ENCODE measurements at regions not wholly inside any gene's neighbourhood (a gene's known extent, or its start where the extent isn't known, plus 50 kb on each side); places are given as distances from the start of the nearest gene placed in this dataset.
"Not testable (repeated sequence)": the region's sequence is repeated elsewhere in the genome, so short reads cannot be mapped to it uniquely, and the experiment has no call there.

DNA sequence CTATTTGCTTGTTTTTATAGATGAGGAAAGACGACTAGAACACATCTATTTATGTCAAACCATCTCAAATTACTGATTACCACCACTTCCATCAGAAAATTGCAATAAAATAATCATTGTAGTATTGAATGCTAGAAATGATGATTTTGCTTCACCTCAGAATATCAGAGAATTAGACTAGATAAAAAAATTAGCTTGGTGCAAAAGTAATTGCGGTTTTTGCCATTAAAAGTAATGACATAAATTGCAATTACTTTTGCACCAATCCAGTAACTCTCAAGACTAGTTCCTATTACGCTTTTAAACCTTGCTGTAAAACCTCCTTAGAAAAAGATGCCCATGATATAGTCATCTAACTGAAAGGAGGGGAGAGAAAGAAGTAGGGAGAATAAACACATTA lies 556.7 kb upstream of the GRIN3A start:
- Histone ChIP-seq H3K4me3 (no peak overlapping the region), H3K9me3 (no peaks in the 10 kb centered on the region), H3K27ac (no peak overlapping the region), H3K36me3 (no peaks in the 10 kb centered on the region), H3K27me3 (no peaks in the 10 kb centered on the region), H3K4me1 (no peaks in the 10 kb centered on the region)
- ATAC-seq (no peak), DNase-seq (no peak)
- TF ChIP-seq, protein P1, sequence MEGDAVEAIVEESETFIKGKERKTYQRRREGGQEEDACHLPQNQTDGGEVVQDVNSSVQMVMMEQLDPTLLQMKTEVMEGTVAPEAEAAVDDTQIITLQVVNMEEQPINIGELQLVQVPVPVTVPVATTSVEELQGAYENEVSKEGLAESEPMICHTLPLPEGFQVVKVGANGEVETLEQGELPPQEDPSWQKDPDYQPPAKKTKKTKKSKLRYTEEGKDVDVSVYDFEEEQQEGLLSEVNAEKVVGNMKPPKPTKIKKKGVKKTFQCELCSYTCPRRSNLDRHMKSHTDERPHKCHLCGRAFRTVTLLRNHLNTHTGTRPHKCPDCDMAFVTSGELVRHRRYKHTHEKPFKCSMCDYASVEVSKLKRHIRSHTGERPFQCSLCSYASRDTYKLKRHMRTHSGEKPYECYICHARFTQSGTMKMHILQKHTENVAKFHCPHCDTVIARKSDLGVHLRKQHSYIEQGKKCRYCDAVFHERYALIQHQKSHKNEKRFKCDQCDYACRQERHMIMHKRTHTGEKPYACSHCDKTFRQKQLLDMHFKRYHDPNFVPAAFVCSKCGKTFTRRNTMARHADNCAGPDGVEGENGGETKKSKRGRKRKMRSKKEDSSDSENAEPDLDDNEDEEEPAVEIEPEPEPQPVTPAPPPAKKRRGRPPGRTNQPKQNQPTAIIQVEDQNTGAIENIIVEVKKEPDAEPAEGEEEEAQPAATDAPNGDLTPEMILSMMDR (IDR thresholded peaks at IDR 0.05), result no peak
- intact Hi-C loops (cut with DNase I), result no loop called here

DNA sequence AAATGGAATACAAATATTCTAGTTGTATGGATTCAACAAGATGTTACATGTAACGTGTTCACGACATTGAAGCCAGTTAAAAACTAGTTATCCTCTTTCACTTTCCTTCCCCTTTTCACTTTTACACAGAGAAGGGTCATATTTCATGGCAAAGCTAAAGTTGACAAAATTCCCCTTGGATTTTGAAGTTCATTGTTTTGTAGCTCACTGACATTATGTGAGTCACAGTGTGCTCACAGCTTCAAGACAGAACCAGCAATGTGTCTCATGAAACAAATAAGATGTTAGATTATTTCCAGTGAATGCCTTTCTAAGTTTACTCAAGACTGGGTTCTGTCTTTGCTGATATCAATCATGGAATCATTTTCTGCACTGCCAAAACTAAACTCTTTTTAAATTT lies 535.5 kb upstream of the GRIN3A start:
- ATAC-seq, result no peak
- Histone ChIP-seq H3K27me3 (no peaks in the 10 kb centered on the region), H3K36me3 (no peaks in the 10 kb centered on the region), H3K4me1 (no peaks in the 10 kb centered on the region), H3K27ac (no peak overlapping the region), H3K9me3 (no peaks in the 10 kb centered on the region), H3K4me3 (no peak overlapping the region)
- intact Hi-C loops (cut with DNase I), result no loop called here
- no peak for DNase-seq
- TF ChIP-seq, protein P1 (IDR thresholded peaks at IDR 0.05), result no peak

DNA sequence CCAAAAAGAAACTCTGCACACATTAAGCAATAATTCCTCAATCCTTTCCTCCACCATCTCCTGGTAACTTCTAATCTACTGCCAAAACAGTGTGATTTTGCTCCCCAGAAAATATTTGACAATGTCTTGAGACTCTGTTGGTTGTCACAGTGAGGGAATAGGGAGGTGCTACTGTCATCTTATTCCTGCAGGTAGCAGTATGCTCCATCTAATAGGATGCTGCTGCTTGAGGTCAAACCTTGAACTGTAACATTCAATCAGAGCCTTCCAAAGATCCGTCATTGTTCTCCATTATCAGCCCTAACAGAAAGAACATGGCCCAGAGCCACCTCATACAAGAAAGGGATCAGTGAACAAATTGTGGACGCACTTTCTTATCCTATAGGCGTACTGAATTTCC lies 514.7 kb upstream of the GRIN3A start:
- no peak overlapping the region for H3K4me3 ChIP-seq
- intact Hi-C loops (cut with DNase I), result no loop called here
- TF ChIP-seq, protein P1 (IDR thresholded peaks at IDR 0.05), result no peak
- no peak overlapping the region for H3K27ac ChIP-seq
- no peaks in the 10 kb centered on the region for H3K36me3 ChIP-seq
- no peaks in the 10 kb centered on the region for H3K4me1 ChIP-seq
- DNase-seq, result no peak
- H3K9me3 ChIP-seq, result no peaks in the 10 kb centered on the region
- H3K27me3 ChIP-seq, result no peaks in the 10 kb centered on the region
- ATAC-seq, result no peak

DNA sequence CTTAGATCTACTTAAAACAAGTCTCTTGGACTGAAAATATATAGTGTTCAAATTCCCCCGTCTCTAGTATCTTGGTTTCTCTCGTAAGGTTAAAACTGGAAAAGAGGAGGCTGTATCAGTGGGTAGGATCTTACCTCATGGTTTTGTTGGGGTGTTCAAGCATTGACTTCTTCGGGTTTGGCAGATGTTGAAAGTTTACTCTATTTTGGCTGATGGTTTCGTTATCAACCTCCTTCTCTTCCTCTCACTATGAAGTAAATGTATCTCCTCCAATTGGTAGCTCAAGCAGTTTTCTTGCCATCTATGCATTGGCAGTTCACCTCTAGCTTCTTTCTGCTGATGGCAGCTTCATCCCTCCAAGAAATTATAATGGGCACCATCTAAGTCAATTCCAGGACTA lies 506.5 kb upstream of the GRIN3A start:
- Histone ChIP-seq H3K27me3 (no peaks in the 10 kb centered on the region), H3K4me3 (no peak overlapping the region), H3K9me3 (no peaks in the 10 kb centered on the region), H3K27ac (no peak overlapping the region), H3K36me3 (no peaks in the 10 kb centered on the region), H3K4me1 (no peaks in the 10 kb centered on the region)
- DNase-seq, result no peak
- TF ChIP-seq, protein P1 (IDR thresholded peaks at IDR 0.05), result no peak
- intact Hi-C loops (cut with DNase I), result no loop called here
- no peak for ATAC-seq

DNA sequence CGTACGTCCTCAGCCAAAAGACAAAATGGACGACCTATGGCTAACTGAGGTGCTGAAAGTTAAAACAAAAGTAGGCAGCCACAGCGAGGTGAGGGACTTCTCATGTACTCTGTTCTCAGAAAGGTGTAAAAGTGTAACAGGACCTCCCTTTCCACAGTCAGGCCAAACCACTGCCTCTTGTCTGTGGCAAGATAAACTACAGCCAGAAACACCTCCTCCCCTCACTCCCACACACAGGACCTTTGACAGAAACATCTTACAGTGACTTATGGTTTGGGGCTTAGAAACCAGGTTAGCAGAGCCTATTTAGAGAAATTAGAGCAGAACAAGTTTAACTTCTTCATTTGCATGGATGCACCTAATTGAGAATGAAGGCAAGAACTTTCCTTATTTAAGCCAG lies 499.1 kb upstream of the GRIN3A start:
- Histone ChIP-seq H3K27me3 (no peaks in the 10 kb centered on the region), H3K4me3 (no peak overlapping the region), H3K36me3 (no peaks in the 10 kb centered on the region), H3K4me1 (no peaks in the 10 kb centered on the region), H3K27ac (no peak overlapping the region), H3K9me3 (no peaks in the 10 kb centered on the region)
- DNase-seq (no peak), ATAC-seq (no peak)
- intact Hi-C loops (cut with DNase I), result no loop called here
- TF ChIP-seq, protein P1 (IDR thresholded peaks at IDR 0.05), result no peak

DNA sequence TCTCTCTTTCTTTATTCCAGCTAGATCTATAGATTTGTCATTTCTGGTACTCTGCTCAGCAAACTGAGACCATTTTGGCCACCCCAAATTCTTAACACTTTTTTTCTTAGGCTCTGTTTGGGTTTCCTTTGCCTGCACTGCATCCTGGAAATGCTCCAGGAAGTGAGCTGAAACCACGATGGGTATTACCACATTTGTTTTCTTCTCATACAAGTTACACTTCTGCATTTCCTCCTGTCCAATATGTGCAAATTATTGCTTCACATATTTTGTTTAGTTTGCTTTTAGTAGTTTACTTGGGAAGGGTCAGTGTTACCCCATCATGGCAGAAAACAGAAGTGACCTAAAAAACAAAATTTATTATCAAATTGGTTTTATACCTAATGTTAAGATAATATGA lies 498.6 kb upstream of the GRIN3A start:
- TF ChIP-seq, protein P1 (IDR thresholded peaks at IDR 0.05), result no peak
- Histone ChIP-seq H3K27me3 (no peaks in the 10 kb centered on the region), H3K27ac (no peak overlapping the region), H3K4me1 (no peaks in the 10 kb centered on the region), H3K36me3 (no peaks in the 10 kb centered on the region), H3K4me3 (no peak overlapping the region), H3K9me3 (no peaks in the 10 kb centered on the region)
- DNase-seq (no peak), ATAC-seq (no peak)
- intact Hi-C loops (cut with DNase I), result no loop called here

DNA sequence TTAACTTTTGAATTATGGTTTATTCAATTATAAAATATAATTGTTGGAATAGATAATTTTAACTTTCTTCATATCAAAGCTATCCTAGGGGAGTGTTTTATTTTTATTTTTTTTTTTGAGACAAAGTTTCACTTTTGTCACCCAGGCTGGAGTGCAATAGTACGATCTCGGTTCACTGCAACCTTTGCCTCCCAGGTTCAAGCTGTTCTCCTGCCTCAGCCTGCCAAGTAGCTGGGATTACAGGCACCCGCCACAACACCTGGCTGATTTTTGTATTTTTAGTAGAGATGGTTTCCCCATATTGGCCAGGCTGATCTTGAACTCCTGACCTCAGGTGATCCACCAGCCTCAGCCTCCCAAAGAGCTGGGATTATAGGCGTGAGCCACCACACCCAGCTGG lies 489.0 kb upstream of the GRIN3A start:
- H3K36me3 ChIP-seq; H3K9me3 ChIP-seq; H3K27me3 ChIP-seq; H3K4me3 ChIP-seq; H3K4me1 ChIP-seq; H3K27ac ChIP-seq; DNase-seq; intact Hi-C loops (cut with DNase I); ATAC-seq: not testable (repeated sequence)

Measured in upper lobe of right lung (tissue), 1 donor.